MM.1S (cell line): ENCODE measurements at regions not wholly inside any gene's neighbourhood (a gene's known extent, or its start where the extent isn't known, plus 50 kb on each side); places are given as distances from the start of the nearest gene placed in this dataset.

ENCODE experiments used
- DNase-seq: peaks from one replicate; pipeline ENCODE4 v3.0.0-alpha.2; 2015
- H2AFZ ChIP-seq: fragments of 300-600 bp; sonication (generic); 2 replicates; pipeline ENCODE4 v1.6.0; 2016; ENCODE audit warnings: antibody characterized with exemption, low read length
- H3F3A ChIP-seq: fragments of 300-600 bp; sonication (generic); 2 replicates; pipeline ENCODE4 v1.6.1; 2016; ENCODE audit warnings: mild to moderate bottlenecking, antibody characterized with exemption, low read length, moderate library complexity, mixed read lengths; ENCODE audit not compliant: insufficient read depth
- H3K27ac ChIP-seq: fragments of 300-600 bp; sonication (generic); 2 replicates; pipeline ENCODE4 v1.5.1; 2016; ENCODE audit warnings: mild to moderate bottlenecking, low read length
- H3K27me3 ChIP-seq: fragments of 300-600 bp; sonication (generic); replicated peaks from 2 replicates; pipeline ENCODE4 v1.6.0; 2016; ENCODE audit warnings: low read length; ENCODE audit not compliant: insufficient read depth
- H3K36me3 ChIP-seq: fragments of 300-600 bp; sonication (generic); replicated peaks from 2 replicates; pipeline ENCODE4 v1.6.1; 2016; ENCODE audit warnings: mild to moderate bottlenecking, low read length, mixed read lengths; ENCODE audit not compliant: insufficient read depth
- H3K4me1 ChIP-seq: fragments of 300-600 bp; sonication (generic); 2 replicates; pipeline ENCODE4 v1.6.1; 2016; ENCODE audit warnings: low read length, mixed read lengths
- H3K4me2 ChIP-seq: fragments of 300-600 bp; sonication (generic); 2 replicates; pipeline ENCODE4 v1.6.0; 2016; ENCODE audit warnings: low read depth, low read length
- H3K4me3 ChIP-seq: fragments of 300-600 bp; sonication (generic); 2 replicates; pipeline ENCODE4 v1.5.1; 2016; ENCODE audit warnings: low read length, mixed read lengths
- H3K79me2 ChIP-seq: fragments of 300-600 bp; sonication (generic); 2 replicates; pipeline ENCODE4 v1.6.1; 2016; ENCODE audit warnings: mixed run types, low read length, mixed read lengths
- H3K9ac ChIP-seq: fragments of 300-600 bp; sonication (generic); 2 replicates; pipeline ENCODE4 v1.6.1; 2016; ENCODE audit warnings: low read length, mixed read lengths
- H3K9me2 ChIP-seq: fragments of 300-600 bp; sonication (generic); replicated peaks from 2 replicates; pipeline ENCODE4 v1.6.1; 2016; ENCODE audit warnings: mild to moderate bottlenecking, low read length, mixed read lengths; ENCODE audit not compliant: insufficient read depth
- H3K9me3 ChIP-seq: fragments of 300-600 bp; sonication (generic); replicated peaks from 2 replicates; pipeline ENCODE4 v1.6.1; 2016; ENCODE audit warnings: mild to moderate bottlenecking, low read length, mixed read lengths; ENCODE audit not compliant: insufficient read depth
- H4K20me1 ChIP-seq: fragments of 300-600 bp; sonication (generic); 2 replicates; pipeline ENCODE4 v1.6.1; 2016; ENCODE audit warnings: mild to moderate bottlenecking, low read length, moderate library complexity, mixed read lengths; ENCODE audit not compliant: insufficient read depth
- CTCF ChIP-seq: fragments of 300-600 bp; sonication (generic); IDR thresholded peaks from 2 replicates; pipeline ENCODE4 v1.5.1; 2016; ENCODE audit warnings: antibody characterized with exemption, low read length, mixed read lengths
- EZH2 ChIP-seq: fragments of 300-600 bp; sonication (generic); optimal IDR thresholded peaks from 2 replicates; pipeline ENCODE3; 2017; ENCODE audit warnings: low read depth, mild to moderate bottlenecking, antibody characterized with exemption, low read length, mixed read lengths
- EZH2phosphoT487 ChIP-seq: fragments of 300-600 bp; sonication (generic); IDR thresholded peaks from 2 replicates; pipeline ENCODE4 v1.6.1; 2018; ENCODE audit warnings: antibody characterized with exemption, low read length

DNA sequence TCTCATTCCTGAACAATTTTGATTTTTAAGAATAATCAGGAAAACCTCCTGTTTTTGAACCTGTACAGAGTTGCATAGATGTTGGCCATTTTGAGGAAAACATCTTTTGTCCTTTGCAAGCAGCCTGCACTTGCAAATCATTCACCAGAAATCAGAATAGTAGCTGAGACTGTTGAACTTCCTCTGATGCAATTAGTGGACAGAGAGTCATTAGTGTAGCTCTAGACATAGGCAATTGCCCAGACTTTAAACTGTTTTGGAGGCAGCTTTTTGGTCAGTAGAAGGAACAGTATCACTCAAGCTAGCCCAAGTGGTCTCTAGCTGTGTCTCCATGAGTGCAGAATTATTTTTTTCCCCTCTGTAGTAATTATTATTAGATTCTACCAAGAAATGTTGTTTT is 326.1 kb downstream of the PIK3C3 start:
- Histone ChIP-seq H4K20me1 (no peaks in the 10 kb centered on the region), H3K79me2 (no peaks in the 10 kb centered on the region), H3K9me3 (no peaks in the 10 kb centered on the region), H3K4me1 (no peaks in the 10 kb centered on the region), H3K27me3 (no peaks in the 10 kb centered on the region), H3K9me2 (no peaks in the 10 kb centered on the region), H3F3A (no peaks in the 10 kb centered on the region), H3K9ac (no peak overlapping the region), H3K36me3 (no peaks in the 10 kb centered on the region), H2AFZ (no peak overlapping the region), H3K4me3 (no peak overlapping the region), H3K27ac (no peak overlapping the region), H3K4me2 (no peak overlapping the region)
- TF ChIP-seq CTCF, result no peak
- no peak for TF ChIP-seq EZH2
- TF ChIP-seq EZH2phosphoT487, result no peak
- DNase-seq, result no peak

DNA sequence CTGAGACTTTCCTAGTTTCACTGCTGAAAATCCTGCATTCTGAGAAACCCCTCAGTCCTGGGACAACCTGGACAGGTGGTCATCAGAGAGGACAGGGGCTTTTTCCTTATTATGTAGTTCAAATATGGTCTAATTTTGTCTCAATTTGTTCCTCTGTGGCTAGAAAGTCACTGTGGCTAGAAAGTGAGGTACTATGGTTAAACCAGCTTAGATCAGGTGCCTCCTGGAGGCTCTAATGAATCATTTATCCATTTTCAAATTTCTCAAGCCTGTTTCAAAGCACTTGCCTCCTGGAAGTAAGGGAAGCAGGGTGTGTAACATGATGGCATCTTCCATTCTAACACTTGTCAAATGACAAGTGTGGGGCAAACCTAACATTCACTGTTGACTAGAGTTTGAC is 326.8 kb downstream of the PIK3C3 start:
- no peak for DNase-seq
- Histone ChIP-seq H3K4me1 (no peaks in the 10 kb centered on the region), H3F3A (no peaks in the 10 kb centered on the region), H2AFZ (no peak overlapping the region), H3K9me3 (no peaks in the 10 kb centered on the region), H3K9me2 (no peaks in the 10 kb centered on the region), H3K27ac (no peak overlapping the region), H3K4me2 (no peak overlapping the region), H3K9ac (no peak overlapping the region), H3K27me3 (no peaks in the 10 kb centered on the region), H3K4me3 (no peak overlapping the region), H3K36me3 (no peaks in the 10 kb centered on the region), H3K79me2 (no peaks in the 10 kb centered on the region), H4K20me1 (no peaks in the 10 kb centered on the region)
- TF ChIP-seq EZH2, result no peak
- no peak for TF ChIP-seq EZH2phosphoT487
- no peak for TF ChIP-seq CTCF

DNA sequence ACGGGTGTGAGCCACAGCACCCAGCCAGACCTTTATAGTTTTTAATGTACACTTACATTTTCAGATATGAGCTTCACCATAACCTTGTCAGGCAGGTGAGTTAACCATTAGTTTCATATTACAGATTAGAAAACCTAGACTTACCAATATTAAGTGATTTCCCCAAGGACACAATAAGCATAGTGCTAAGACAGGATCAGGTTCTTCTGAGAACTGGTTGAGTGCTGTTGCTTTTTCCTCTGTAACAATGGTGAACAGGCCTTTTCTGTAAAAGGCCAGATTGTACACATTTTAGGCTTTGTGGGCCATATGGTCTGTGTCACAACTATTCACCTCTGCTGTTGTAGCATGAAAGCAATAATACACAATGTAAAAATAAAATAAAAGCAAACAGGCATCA is 332.0 kb downstream of the PIK3C3 start:
- H3F3A ChIP-seq, result no peaks in the 10 kb centered on the region
- no peak for TF ChIP-seq CTCF
- H3K4me2 ChIP-seq, result no peak overlapping the region
- no peaks in the 10 kb centered on the region for H3K4me1 ChIP-seq
- H4K20me1 ChIP-seq, result no peaks in the 10 kb centered on the region
- no peaks in the 10 kb centered on the region for H3K79me2 ChIP-seq
- no peaks in the 10 kb centered on the region for H3K9me2 ChIP-seq
- H3K36me3 ChIP-seq, result no peaks in the 10 kb centered on the region
- no peak overlapping the region for H3K4me3 ChIP-seq
- H3K9ac ChIP-seq, result no peak overlapping the region
- H3K9me3 ChIP-seq, result no peaks in the 10 kb centered on the region
- H2AFZ ChIP-seq, result no peak overlapping the region
- no peak overlapping the region for H3K27ac ChIP-seq
- no peaks in the 10 kb centered on the region for H3K27me3 ChIP-seq
- no peak for DNase-seq

GRCh38 chr18:42288129-42288528 is 333.1 kb downstream of the PIK3C3 start:
- DNase-seq, result no peak
- Histone ChIP-seq H3K36me3 (no peaks in the 10 kb centered on the region), H3K9ac (no peak overlapping the region), H3K4me3 (no peak overlapping the region), H2AFZ (no peak overlapping the region), H3K9me2 (no peaks in the 10 kb centered on the region), H3K27me3 (no peaks in the 10 kb centered on the region), H3K79me2 (no peaks in the 10 kb centered on the region), H3K9me3 (no peaks in the 10 kb centered on the region), H3K4me2 (no peak overlapping the region), H3K4me1 (no peaks in the 10 kb centered on the region), H3F3A (no peaks in the 10 kb centered on the region), H4K20me1 (no peaks in the 10 kb centered on the region), H3K27ac (no peak overlapping the region)
- no peak for TF ChIP-seq CTCF
- TF ChIP-seq EZH2, result no peak
- TF ChIP-seq EZH2phosphoT487, result no peak
